ENCODE measurements at regions not wholly inside any gene's neighbourhood (a gene's known extent, or its start where the extent isn't known, plus 50 kb on each side); places are given as distances from the start of the nearest gene placed in this dataset.

- Histone ChIP-seq H3K27ac (no peak overlapping the region), H3K4me1 (ENCODE audit: control insufficient read depth in 1 of 2, insufficient read depth in 1 of 2, low read depth in 1 of 2, low read length in 1 of 2) (no peaks in the 10 kb centered on the region), H3K27me3 (peaks cover 6% of the 10 kb centered on the region), H3K9me3 (no peaks in the 10 kb centered on the region), H3K4me3 (ENCODE audit: low read depth in 1 of 2, low read length in 1 of 2) (no peak overlapping the region), H3K36me3 (no peaks in the 10 kb centered on the region)
- no peak for TF ChIP-seq CTCF (IDR thresholded peaks at IDR 0.05)
Observed at GRCh38 chr1:30589083-30589482, 134.3 kb downstream of the MATN1 start.

- H3K27me3 ChIP-seq: peaks cover 6% of the 10 kb centered on the region
- no peaks in the 10 kb centered on the region for H3K4me1 ChIP-seq (ENCODE audit: control insufficient read depth in 1 of 2, insufficient read depth in 1 of 2, low read depth in 1 of 2, low read length in 1 of 2)
- H3K9me3 ChIP-seq: no peaks in the 10 kb centered on the region
- H3K27ac ChIP-seq: no peak overlapping the region
- H3K4me3 ChIP-seq (ENCODE audit: low read depth in 1 of 2, low read length in 1 of 2): no peak overlapping the region
- no peaks in the 10 kb centered on the region for H3K36me3 ChIP-seq
- TF ChIP-seq CTCF (IDR thresholded peaks at IDR 0.05): no peak
Observed at GRCh38 chr1:30588311-30589073, 134.9 kb downstream of the MATN1 start.

GRCh38 chr1:30586671-30587070, 136.7 kb downstream of the MATN1 start:
- H3K4me3 ChIP-seq (ENCODE audit: low read depth in 1 of 2, low read length in 1 of 2): no peak overlapping the region
- TF ChIP-seq CTCF (IDR thresholded peaks at IDR 0.05): no peak
- H3K27ac ChIP-seq: no peak overlapping the region
- no peaks in the 10 kb centered on the region for H3K27me3 ChIP-seq
- no peaks in the 10 kb centered on the region for H3K4me1 ChIP-seq (ENCODE audit: control insufficient read depth in 1 of 2, insufficient read depth in 1 of 2, low read depth in 1 of 2, low read length in 1 of 2)
- no peaks in the 10 kb centered on the region for H3K9me3 ChIP-seq
- H3K36me3 ChIP-seq: no peaks in the 10 kb centered on the region

- Histone ChIP-seq H3K27ac (no peak overlapping the region), H3K4me3 (ENCODE audit: low read depth in 1 of 2, low read length in 1 of 2) (no peak overlapping the region), H3K36me3 (no peaks in the 10 kb centered on the region), H3K27me3 (no peaks in the 10 kb centered on the region), H3K9me3 (no peaks in the 10 kb centered on the region), H3K4me1 (ENCODE audit: control insufficient read depth in 1 of 2, insufficient read depth in 1 of 2, low read depth in 1 of 2, low read length in 1 of 2) (no peaks in the 10 kb centered on the region)
- no peak for TF ChIP-seq CTCF (IDR thresholded peaks at IDR 0.05)
Observed at GRCh38 chr1:30579580-30579979, 143.8 kb downstream of the MATN1 start.

GRCh38 chr1:30575066-30575465, 148.3 kb downstream of the MATN1 start:
- Histone ChIP-seq H3K4me1 (ENCODE audit: control insufficient read depth in 1 of 2, insufficient read depth in 1 of 2, low read depth in 1 of 2, low read length in 1 of 2) (no peaks in the 10 kb centered on the region), H3K36me3 (no peaks in the 10 kb centered on the region)
- TF ChIP-seq CTCF (IDR thresholded peaks at IDR 0.05): no peak

More at GRCh38 chr1:30575066-30575465, 148.3 kb downstream of the MATN1 start:
- Histone ChIP-seq H3K27me3 (no peaks in the 10 kb centered on the region), H3K9me3 (no peaks in the 10 kb centered on the region), H3K27ac (no peak overlapping the region), H3K4me3 (ENCODE audit: low read depth in 1 of 2, low read length in 1 of 2) (no peak overlapping the region)
